H1 (cell line): ENCODE measurements at regions not wholly inside any gene's neighbourhood (a gene's known extent, or its start where the extent isn't known, plus 50 kb on each side); places are given as distances from the start of the nearest gene placed in this dataset.

Source experiments
- CTCF ChIA-PET: fragments of 300-600 bp; sonication (Branson Sonifier 250); formaldehyde crosslinking; loops from one replicate; lab custom pipeline; 2021; ENCODE audit not compliant: partially characterized antibody; lab: Charles Lee
- POLR2A ChIA-PET: fragments of 300-600 bp; sonication (Branson Sonifier 250); formaldehyde crosslinking; loops from one replicate; lab custom pipeline; 2021; ENCODE audit warnings: inconsistent platforms; ENCODE audit not compliant: partially characterized antibody; lab: Charles Lee
- DNase-seq, 2 experiments: peaks; one replicate each; pipeline versions ENCODE4 v3.0.0 to v3.0.0-alpha.2; 2010 to 2022; ENCODE audit warnings: low spot score in 2 of 2, low read depth in 1 of 2, mixed read lengths in 1 of 2
- FAIRE-seq: peaks from 2 replicates; lab custom pipeline; 2011; peaks lifted over from hg19 to GRCh38; lab: Jason Lieb, UNC
- H2AFZ ChIP-seq: 2 replicates; pipeline ENCODE4 v1.8.1; 2012; ENCODE audit warnings: low read length, inconsistent platforms
- H2AK5ac ChIP-seq: 2 replicates; pipeline ENCODE4 v1.6.1; 2013; ENCODE audit warnings: low read depth, low read length
- H2BK120ac ChIP-seq: replicated peaks from 2 replicates; pipeline ENCODE3; 2013; ENCODE audit warnings: low read depth, low read length, inconsistent platforms
- H2BK12ac ChIP-seq: 2 replicates; pipeline ENCODE4 v1.6.1; 2013; ENCODE audit warnings: low read depth, low read length
- H2BK15ac ChIP-seq: 2 replicates; pipeline ENCODE4 v1.6.1; 2013; ENCODE audit warnings: low read length
- H2BK20ac ChIP-seq: 2 replicates; pipeline ENCODE4 v1.6.1; 2013; ENCODE audit warnings: low read length
- H2BK5ac ChIP-seq: 2 replicates; pipeline ENCODE4 v1.6.1; 2013; ENCODE audit warnings: low read depth, low read length
- H3K14ac ChIP-seq: 2 replicates; pipeline ENCODE4 v1.6.1; 2013; ENCODE audit warnings: inconsistent platforms; ENCODE audit not compliant: insufficient read length
- H3K18ac ChIP-seq: 2 replicates; pipeline ENCODE4 v1.6.1; 2013; ENCODE audit warnings: low read length; ENCODE audit errors: extremely low read depth
- H3K23ac ChIP-seq: 2 replicates; pipeline ENCODE4 v1.6.1; 2013; ENCODE audit warnings: inconsistent platforms; ENCODE audit not compliant: insufficient read length
- H3K23me2 ChIP-seq: 2 replicates; pipeline ENCODE4 v1.6.1; 2013; ENCODE audit warnings: low read depth, low read length
- H3K27ac ChIP-seq: 2 replicates; pipeline ENCODE4 v1.6.1; 2011; ENCODE audit warnings: low read depth, low read length, inconsistent platforms
- H3K27me3 ChIP-seq, 4 experiments: replicated peaks in 1 of 4; 1 replicate in 1 of 4; 2 replicates in 3 of 4; pipeline versions ENCODE4 v1.6.1 to v1.8.1; 2011 to 2013; ENCODE audit warnings: low read length in 3 of 4, mild to moderate bottlenecking in 3 of 4, inconsistent platforms in 2 of 4, mixed read lengths in 2 of 4, moderate library complexity in 1 of 4; ENCODE audit not compliant: control insufficient read depth in 3 of 4, insufficient read depth in 3 of 4; ENCODE audit errors: extremely low read depth in 1 of 4
- H3K36me3 ChIP-seq, 4 experiments: 2 replicates each; pipeline versions ENCODE4 v1.6.1 to v1.8.1; 2011 to 2013; ENCODE audit warnings: mild to moderate bottlenecking in 4 of 4, low read length in 3 of 4, moderate library complexity in 2 of 4, control low read depth in 1 of 4, inconsistent platforms in 1 of 4; ENCODE audit not compliant: insufficient read depth in 4 of 4, control insufficient read depth in 2 of 4
- H3K4ac ChIP-seq: replicated peaks from 2 replicates; pipeline ENCODE3; 2013; ENCODE audit warnings: low read length, low read depth, mixed read lengths, inconsistent platforms; ENCODE audit not compliant: insufficient read length
- H3K4me1 ChIP-seq, 4 experiments: replicated peaks in 1 of 4; 1 replicate in 1 of 4; 2 replicates in 3 of 4; pipeline versions ENCODE4 v1.6.1 to v1.8.1; 2011 to 2013; ENCODE audit warnings: low read length in 3 of 4, inconsistent platforms in 2 of 4, mixed read lengths in 1 of 4; ENCODE audit not compliant: insufficient read depth in 4 of 4, control insufficient read depth in 3 of 4
- H3K4me2 ChIP-seq, 2 experiments: 2 replicates each; pipeline versions ENCODE4 v1.6.1 to v1.8.1; 2011 to 2013; ENCODE audit warnings: low read depth in 2 of 2, low read length in 2 of 2, control low read depth in 1 of 2, inconsistent platforms in 1 of 2, mild to moderate bottlenecking in 1 of 2; ENCODE audit not compliant: insufficient read depth in 1 of 2
- H3K4me3 ChIP-seq, 4 experiments: fragments of 200-600, 300-600 bp in 1 of 4; sonication (generic), shearing (Covaris generic), sonication (Bioruptor Twin) in 1 of 4; 2 replicates each; pipeline versions ENCODE4 v1.5.1 to v1.8.1; 2011 to 2016; ENCODE audit warnings: low read length in 4 of 4, low read depth in 3 of 4, control low read depth in 2 of 4, inconsistent platforms in 2 of 4, mild to moderate bottlenecking in 2 of 4, mixed read lengths in 1 of 4, moderate library complexity in 1 of 4; ENCODE audit not compliant: insufficient read depth in 2 of 4; ENCODE audit errors: extremely low read depth in 1 of 4
- H3K56ac ChIP-seq: replicated peaks from 2 replicates; pipeline ENCODE3; 2013; ENCODE audit warnings: low read depth, mild to moderate bottlenecking, mixed read lengths, low read length, inconsistent platforms; ENCODE audit not compliant: insufficient read length
- H3K79me1 ChIP-seq: 2 replicates; pipeline ENCODE4 v1.6.1; 2013; ENCODE audit warnings: low read depth, low read length, control low read depth
- H3K79me2 ChIP-seq, 2 experiments: 2 replicates each; pipeline versions ENCODE4 v1.6.1 to v1.8.1; 2012 to 2013; ENCODE audit warnings: low read length in 2 of 2, mild to moderate bottlenecking in 2 of 2, inconsistent platforms in 1 of 2; ENCODE audit not compliant: insufficient read depth in 2 of 2, control insufficient read depth in 1 of 2
- H3K9ac ChIP-seq, 4 experiments: replicated peaks in 1 of 4; 1 replicate in 1 of 4; 2 replicates in 3 of 4; pipeline versions ENCODE4 v1.6.1 to v1.8.1; 2011 to 2013; ENCODE audit warnings: low read depth in 3 of 4, low read length in 3 of 4, control low read depth in 2 of 4, mild to moderate bottlenecking in 2 of 4, moderate library complexity in 2 of 4, inconsistent platforms in 1 of 4; ENCODE audit errors: extremely low read depth in 1 of 4
- H3K9me3 ChIP-seq, 2 experiments: 2 replicates each; pipeline versions ENCODE4 v1.6.1 to v1.8.1; 2012 to 2013; ENCODE audit warnings: mild to moderate bottlenecking in 2 of 2, moderate library complexity in 2 of 2, control low read depth in 1 of 2, inconsistent platforms in 1 of 2, low read depth in 1 of 2, low read length in 1 of 2, mixed read lengths in 1 of 2; ENCODE audit not compliant: insufficient read depth in 2 of 2
- H4K20me1 ChIP-seq, 2 experiments: replicated peaks in 1 of 2; 2 replicates each; pipeline versions ENCODE3 to v1.8.1; 2011 to 2013; ENCODE audit warnings: inconsistent platforms in 2 of 2, low read length in 2 of 2, mild to moderate bottlenecking in 1 of 2; ENCODE audit not compliant: insufficient read depth in 2 of 2, control insufficient read depth in 1 of 2
- H4K5ac ChIP-seq: 2 replicates; pipeline ENCODE4 v1.6.1; 2013; ENCODE audit warnings: low read length, low read depth, mixed read lengths, inconsistent platforms; ENCODE audit not compliant: insufficient read length
- H4K8ac ChIP-seq: 2 replicates; pipeline ENCODE4 v1.8.0; 2013; ENCODE audit warnings: mild to moderate bottlenecking, moderate library complexity, low read length, inconsistent platforms; ENCODE audit not compliant: insufficient read depth; ENCODE audit errors: extremely low read depth
- H4K91ac ChIP-seq: replicated peaks from 2 replicates; pipeline ENCODE3; 2013; ENCODE audit warnings: low read length, mixed read lengths, inconsistent platforms; ENCODE audit not compliant: insufficient read length
- BACH1 ChIP-seq: IDR thresholded peaks from 2 replicates; pipeline ENCODE4 v1.6.1; 2012; ENCODE audit warnings: low read length, improper control_type of control experiment
- EZH2 ChIP-seq: fragments of 200-600 bp; sonication (generic); IDR thresholded peaks from 2 replicates; pipeline ENCODE4 v1.7.1; 2012; ENCODE audit warnings: low read depth, mild to moderate bottlenecking, moderate library complexity, low read length, inconsistent platforms; ENCODE audit not compliant: severe bottlenecking
- HDAC2 ChIP-seq, 2 experiments: fragments of 300-600 bp in 1 of 2; sonication (generic) in 1 of 2; IDR thresholded peaks; 2 replicates each; pipeline ENCODE4 v1.6.1; 2011 to 2012; ENCODE audit warnings: low read depth in 2 of 2, low read length in 2 of 2, mild to moderate bottlenecking in 2 of 2, moderate library complexity in 2 of 2, borderline replicate concordance in 1 of 2, inconsistent platforms in 1 of 2
- NANOG ChIP-seq: IDR thresholded peaks from 2 replicates; pipeline ENCODE4 v1.6.1; 2011; ENCODE audit warnings: low read length, low read depth, mild to moderate bottlenecking, inconsistent platforms; ENCODE audit not compliant: insufficient read depth, poor library complexity, severe bottlenecking
- SP2 ChIP-seq: IDR thresholded peaks from 2 replicates; pipeline ENCODE4 v1.6.1; 2012; ENCODE audit warnings: mild to moderate bottlenecking, low read length, inconsistent platforms
- WGBS, 2 experiments: shearing (Covaris generic) in 1 of 2; methylation state at CpG; one replicate each; pipeline versions ENCODE4 v1.1.6 to v1.1.7; 2013 to 2015; ENCODE audit warnings: low lambda C conversion rate in 2 of 2, mixed read lengths in 2 of 2, inconsistent platforms in 1 of 2, low coverage in 1 of 2, missing lambda C conversion rate in 1 of 2; ENCODE audit not compliant: insufficient replicate concordance in 2 of 2, insufficient coverage in 1 of 2, insufficient read length in 1 of 2; ENCODE audit errors: extremely low coverage in 1 of 2, missing lambda C conversion rate in 1 of 2; 5-methylcytosine and 5-hydroxymethylcytosine counted together
- TF ChIP-seq, protein P1 (sequence below), 3 experiments: IDR thresholded peaks; 1 replicate in 2 of 3; 2 replicates in 1 of 3; pipeline versions ENCODE4 v1.5.1 to v1.6.1; 2011; ENCODE audit warnings: low read length in 3 of 3, mild to moderate bottlenecking in 3 of 3, inconsistent platforms in 2 of 3, low read depth in 1 of 3, moderate library complexity in 1 of 3; ENCODE audit not compliant: insufficient read depth in 1 of 3; ENCODE audit errors: control extremely low read depth in 1 of 3
- TF ChIP-seq, protein P2 (sequence below): IDR thresholded peaks from 2 replicates; pipeline ENCODE4 v1.6.1; 2012; ENCODE audit warnings: inconsistent platforms

DNA sequence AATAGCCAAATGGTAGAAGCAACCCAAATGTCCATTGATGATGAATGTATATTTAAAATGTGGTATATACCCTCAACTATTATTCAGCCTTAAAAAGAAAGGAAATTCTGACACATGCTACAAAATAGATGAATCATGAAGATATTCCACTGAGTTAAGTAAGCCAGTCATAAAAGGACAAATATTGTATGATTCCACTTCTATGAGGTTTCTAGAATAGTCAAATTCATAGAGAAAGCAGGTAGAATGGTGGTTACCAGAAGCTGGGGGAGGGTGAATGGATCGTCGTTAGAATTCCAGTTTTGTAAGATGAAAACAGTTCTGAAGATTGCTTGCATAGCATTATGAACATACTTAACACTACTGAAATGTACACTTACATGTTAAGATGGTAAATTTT is 214.3 kb upstream of the MYLIP start:
- no peak overlapping the region for H3K14ac ChIP-seq
- no peak overlapping the region for H3K23ac ChIP-seq
- no peak overlapping the region for H2BK12ac ChIP-seq
- H3K79me2 ChIP-seq: no peaks in the 10 kb centered on the region
- WGBS, 2 experiments: 91% methylated on average over 2 of the region's 2 CpGs; no CpG with 5 or more reads in 1 of the 2 experiments
- H3K36me3 ChIP-seq: no peaks in the 10 kb centered on the region
- no peaks in the 10 kb centered on the region for H3K79me1 ChIP-seq
- H4K5ac ChIP-seq: no peak overlapping the region
- H2AFZ ChIP-seq: no peak overlapping the region
- H3K27me3 ChIP-seq: no peaks in the 10 kb centered on the region
- CTCF ChIA-PET: interaction anchor here (0.6 to 1.6 kb wide), 3 partner anchors 20 to 269 kb away, joined by 3 to 7 read pairs (median 4); no protein-coding TSS in a partner anchor
- H3K4me1 ChIP-seq: peaks cover 8 to 21% (median 14%) of the 10 kb centered on the region in 4 experiments; a peak in 6 of 7 replicates
- H3K9ac ChIP-seq: no peak overlapping the region
- no peaks in the 10 kb centered on the region; the same call in 1 of the 2 replicates for H3K23me2 ChIP-seq
- H3K4ac ChIP-seq: no peak overlapping the region
- H2BK120ac ChIP-seq: no peak overlapping the region
- no peak overlapping the region for H4K8ac ChIP-seq
- POLR2A ChIA-PET: interaction anchor here (1.5 to 2.4 kb wide), 2 partner anchors 8 to 19 kb away, joined by 4 to 7 read pairs; no protein-coding TSS in a partner anchor
- no peak for DNase-seq
- no peak for FAIRE-seq
- H4K20me1 ChIP-seq: no peaks in the 10 kb centered on the region
- no peak overlapping the region for H3K18ac ChIP-seq
- TF ChIP-seq SP2 (no peak), NANOG (no peak), EZH2 (no peak), BACH1 (no peak), HDAC2 (IDR thresholded peaks at IDR 0.05; ENCODE audit: borderline replicate concordance in 1 of 2, low read depth in 2 of 2, low read length in 2 of 2) (no peak)
- TF ChIP-seq, protein P1, sequence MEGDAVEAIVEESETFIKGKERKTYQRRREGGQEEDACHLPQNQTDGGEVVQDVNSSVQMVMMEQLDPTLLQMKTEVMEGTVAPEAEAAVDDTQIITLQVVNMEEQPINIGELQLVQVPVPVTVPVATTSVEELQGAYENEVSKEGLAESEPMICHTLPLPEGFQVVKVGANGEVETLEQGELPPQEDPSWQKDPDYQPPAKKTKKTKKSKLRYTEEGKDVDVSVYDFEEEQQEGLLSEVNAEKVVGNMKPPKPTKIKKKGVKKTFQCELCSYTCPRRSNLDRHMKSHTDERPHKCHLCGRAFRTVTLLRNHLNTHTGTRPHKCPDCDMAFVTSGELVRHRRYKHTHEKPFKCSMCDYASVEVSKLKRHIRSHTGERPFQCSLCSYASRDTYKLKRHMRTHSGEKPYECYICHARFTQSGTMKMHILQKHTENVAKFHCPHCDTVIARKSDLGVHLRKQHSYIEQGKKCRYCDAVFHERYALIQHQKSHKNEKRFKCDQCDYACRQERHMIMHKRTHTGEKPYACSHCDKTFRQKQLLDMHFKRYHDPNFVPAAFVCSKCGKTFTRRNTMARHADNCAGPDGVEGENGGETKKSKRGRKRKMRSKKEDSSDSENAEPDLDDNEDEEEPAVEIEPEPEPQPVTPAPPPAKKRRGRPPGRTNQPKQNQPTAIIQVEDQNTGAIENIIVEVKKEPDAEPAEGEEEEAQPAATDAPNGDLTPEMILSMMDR (IDR thresholded peaks at IDR 0.05; ENCODE audit: control extremely low read depth in 1 of 3, insufficient read depth in 1 of 3, low read depth in 1 of 3, low read length in 3 of 3): no peak
- TF ChIP-seq, protein P2, sequence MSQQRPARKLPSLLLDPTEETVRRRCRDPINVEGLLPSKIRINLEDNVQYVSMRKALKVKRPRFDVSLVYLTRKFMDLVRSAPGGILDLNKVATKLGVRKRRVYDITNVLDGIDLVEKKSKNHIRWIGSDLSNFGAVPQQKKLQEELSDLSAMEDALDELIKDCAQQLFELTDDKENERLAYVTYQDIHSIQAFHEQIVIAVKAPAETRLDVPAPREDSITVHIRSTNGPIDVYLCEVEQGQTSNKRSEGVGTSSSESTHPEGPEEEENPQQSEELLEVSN: no peak
- H2BK5ac ChIP-seq: no peak overlapping the region
- no peak overlapping the region for H3K4me2 ChIP-seq
- H3K27ac ChIP-seq: no peak overlapping the region
- H3K9me3 ChIP-seq: no peaks in the 10 kb centered on the region
- no peak overlapping the region for H4K91ac ChIP-seq
- no peak overlapping the region for H2AK5ac ChIP-seq
- no peak overlapping the region for H2BK20ac ChIP-seq
- no peak overlapping the region for H3K56ac ChIP-seq
- H3K4me3 ChIP-seq: no peak overlapping the region
- H2BK15ac ChIP-seq: no peak overlapping the region
